ENCODE measurements at regions not wholly inside any gene's neighbourhood (a gene's known extent, or its start where the extent isn't known, plus 50 kb on each side); places are given as distances from the start of the nearest gene placed in this dataset.

- H3K4me1 ChIP-seq (ENCODE audit: control insufficient read depth, insufficient read depth, low read length): no peaks in the 10 kb centered on the region
- no peak overlapping the region for H3K14ac ChIP-seq (replicated peaks; ENCODE audit: low read depth, low read length)
- H3K36me3 ChIP-seq (ENCODE audit: control insufficient read depth, insufficient read depth, low read length): no peaks in the 10 kb centered on the region
- POLR2A ChIA-PET (ENCODE audit: unreplicated experiment): no interaction called here
- no peak overlapping the region for H3K27ac ChIP-seq (ENCODE audit: insufficient read depth, low read length)
- WGBS, 2 experiments (ENCODE audit: extremely low coverage in 2 of 2, insufficient read length in 1 of 2): 75% methylated on average over 2 of the region's 6 CpGs; no CpG with 5 or more reads in 1 of the 2 experiments
- in situ Hi-C loops (cut with MboI; ENCODE audit: low sequenced_read_pairs) (no loop called here), dilution Hi-C loops (cut with HindIII; ENCODE audit: low sequenced_read_pairs, unreplicated experiment) (no loop called here), intact Hi-C loops (cut with micrococcal nuclease) (no loop called here)
- no peaks in the 10 kb centered on the region for H3K79me1 ChIP-seq (ENCODE audit: low read depth in 1 of 2, low read length in 2 of 2)
- no peak overlapping the region for H3K4me2 ChIP-seq (ENCODE audit: low read depth, low read length)
- no peak overlapping the region for H3K4me3 ChIP-seq (ENCODE audit: insufficient read depth, low read depth, low read length)
- no peak overlapping the region for H4K5ac ChIP-seq (ENCODE audit: low read depth, low read length)
- no peak overlapping the region for H2BK15ac ChIP-seq (ENCODE audit: low read depth, low read length)
- no peak overlapping the region for H2BK120ac ChIP-seq (ENCODE audit: low read depth, low read length)
- no peak overlapping the region for H4K91ac ChIP-seq (ENCODE audit: insufficient read depth, low read depth, low read length)
- no peak overlapping the region for H2BK20ac ChIP-seq (ENCODE audit: low read depth, low read length)
- H3K9me3 ChIP-seq (ENCODE audit: control insufficient read depth, insufficient read depth, low read length): peaks cover 2% of the 10 kb centered on the region; the same call in 1 of the 2 replicates
- H3K9me1 ChIP-seq (ENCODE audit: insufficient read depth, low read length): no peaks in the 10 kb centered on the region
- H2AK9ac ChIP-seq (replicated peaks; ENCODE audit: low read depth, low read length, poor library complexity): no peak overlapping the region
- no peaks in the 10 kb centered on the region for H3K27me3 ChIP-seq (ENCODE audit: control insufficient read depth, insufficient read depth, low read length)
- no peak overlapping the region for H3K23ac ChIP-seq (ENCODE audit: low read depth, low read length)
- H2BK5ac ChIP-seq (ENCODE audit: low read depth, low read length, poor library complexity, severe bottlenecking): no peak overlapping the region
- no peak overlapping the region for H3K4ac ChIP-seq (ENCODE audit: low read depth, low read length)
- BruUV-seq (replicated peaks): no TSS peak
- no peak for ATAC-seq (ENCODE audit: low read depth)
- H2AFZ ChIP-seq (replicated peaks; ENCODE audit: low read length, poor library complexity): no peak overlapping the region
- H3K18ac ChIP-seq (ENCODE audit: low read depth, low read length): no peak overlapping the region
- H3K56ac ChIP-seq (ENCODE audit: extremely low read depth, insufficient read depth, low read length): no peak overlapping the region
- no peak overlapping the region for H4K8ac ChIP-seq (ENCODE audit: low read depth in 2 of 2, low read length in 2 of 2)
- CTCF ChIA-PET: interaction anchor here (1.6 kb wide), 1 partner anchor 9 kb away, joined by 5 read pairs; no protein-coding TSS in a partner anchor
- no peak overlapping the region for H3K9ac ChIP-seq (ENCODE audit: low read depth, low read length)
- TF ChIP-seq FOS (IDR thresholded peaks at IDR 0.05; ENCODE audit: low read depth, low read length): no peak
- TF ChIP-seq SMC3 (IDR thresholded peaks at IDR 0.05; ENCODE audit: low read depth, low read length): no peak
- no peak for TF ChIP-seq MXI1 (IDR thresholded peaks at IDR 0.05; ENCODE audit: borderline replicate concordance, low read depth, low read length)
- no peak for TF ChIP-seq RCOR1 (IDR thresholded peaks at IDR 0.05; ENCODE audit: insufficient replicate concordance, low read length)
- no peak for TF ChIP-seq RFX5 (IDR thresholded peaks at IDR 0.05; ENCODE audit: low read depth, low read length)
- TF ChIP-seq USF2 (IDR thresholded peaks at IDR 0.05; ENCODE audit: low read depth, low read length): no peak
- TF ChIP-seq RAD21 (IDR thresholded peaks at IDR 0.05; ENCODE audit: low read length): no peak
- TF ChIP-seq MAZ (IDR thresholded peaks at IDR 0.05; ENCODE audit: borderline replicate concordance, low read depth, low read length): no peak
- no peak for TF ChIP-seq NFE2L2 (IDR thresholded peaks at IDR 0.05; ENCODE audit: low read depth, low read length)
- no peak for TF ChIP-seq CHD1 (IDR thresholded peaks at IDR 0.05; ENCODE audit: low read depth, low read length)
- TF ChIP-seq MAFK (IDR thresholded peaks at IDR 0.05; ENCODE audit: low read depth, low read length): no peak
- no peak for TF ChIP-seq BHLHE40 (IDR thresholded peaks at IDR 0.05; ENCODE audit: low read depth, low read length)
- no peak for TF ChIP-seq POLR2A (IDR thresholded peaks at IDR 0.05; ENCODE audit: low read depth, low read length)
- no peak for TF ChIP-seq ELK1 (IDR thresholded peaks at IDR 0.05; ENCODE audit: borderline replicate concordance, low read depth, low read length)
- no peak for TF ChIP-seq CEBPB (IDR thresholded peaks at IDR 0.05; ENCODE audit: low read depth, low read length)
- TF ChIP-seq, protein P1, sequence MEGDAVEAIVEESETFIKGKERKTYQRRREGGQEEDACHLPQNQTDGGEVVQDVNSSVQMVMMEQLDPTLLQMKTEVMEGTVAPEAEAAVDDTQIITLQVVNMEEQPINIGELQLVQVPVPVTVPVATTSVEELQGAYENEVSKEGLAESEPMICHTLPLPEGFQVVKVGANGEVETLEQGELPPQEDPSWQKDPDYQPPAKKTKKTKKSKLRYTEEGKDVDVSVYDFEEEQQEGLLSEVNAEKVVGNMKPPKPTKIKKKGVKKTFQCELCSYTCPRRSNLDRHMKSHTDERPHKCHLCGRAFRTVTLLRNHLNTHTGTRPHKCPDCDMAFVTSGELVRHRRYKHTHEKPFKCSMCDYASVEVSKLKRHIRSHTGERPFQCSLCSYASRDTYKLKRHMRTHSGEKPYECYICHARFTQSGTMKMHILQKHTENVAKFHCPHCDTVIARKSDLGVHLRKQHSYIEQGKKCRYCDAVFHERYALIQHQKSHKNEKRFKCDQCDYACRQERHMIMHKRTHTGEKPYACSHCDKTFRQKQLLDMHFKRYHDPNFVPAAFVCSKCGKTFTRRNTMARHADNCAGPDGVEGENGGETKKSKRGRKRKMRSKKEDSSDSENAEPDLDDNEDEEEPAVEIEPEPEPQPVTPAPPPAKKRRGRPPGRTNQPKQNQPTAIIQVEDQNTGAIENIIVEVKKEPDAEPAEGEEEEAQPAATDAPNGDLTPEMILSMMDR (conservative IDR thresholded peaks at IDR 0.05; ENCODE audit: low read depth, low read length): no peak
- H4K20me1 ChIP-seq (ENCODE audit: insufficient read depth, low read length): no peaks in the 10 kb centered on the region
- no peak for DNase-seq
- no peak overlapping the region for H2AK5ac ChIP-seq (ENCODE audit: low read depth, low read length)
Measured at GRCh38 chr12:19937161-19937560, 431.2 kb upstream of the PDE3A start.
